HCEC 1CT (cell line): ENCODE measurements at regions not wholly inside any gene's neighbourhood (a gene's known extent, or its start where the extent isn't known, plus 50 kb on each side); places are given as distances from the start of the nearest gene placed in this dataset.
"Not testable (repeated sequence)": the region's sequence is repeated elsewhere in the genome, so short reads cannot be mapped to it uniquely, and the experiment has no call there.

ENCODE experiments used
- DNase-seq: peaks from one replicate; pipeline ENCODE4 v3.0.0-alpha.2; 2017

DNA sequence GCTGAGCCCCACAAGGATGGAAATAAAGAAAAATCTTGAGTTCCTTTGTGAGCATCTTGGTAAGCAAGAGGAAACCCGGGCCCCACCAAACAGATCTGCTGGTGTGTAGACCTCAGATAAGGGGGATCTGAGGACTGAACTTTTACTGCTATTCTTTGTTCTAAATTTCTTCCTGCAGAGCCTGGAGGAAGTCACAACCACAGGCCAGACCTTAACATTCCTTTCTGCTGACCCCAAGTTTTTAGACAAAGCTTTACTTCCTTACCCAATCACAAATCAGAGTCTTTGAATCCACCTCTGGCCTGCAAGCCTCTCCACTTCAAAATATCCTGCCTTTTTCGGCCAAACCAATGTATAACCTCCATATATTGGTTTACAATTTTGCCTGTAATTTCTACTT is 352.6 kb upstream of the AUTS2 start:
- DNase-seq: no peak

DNA sequence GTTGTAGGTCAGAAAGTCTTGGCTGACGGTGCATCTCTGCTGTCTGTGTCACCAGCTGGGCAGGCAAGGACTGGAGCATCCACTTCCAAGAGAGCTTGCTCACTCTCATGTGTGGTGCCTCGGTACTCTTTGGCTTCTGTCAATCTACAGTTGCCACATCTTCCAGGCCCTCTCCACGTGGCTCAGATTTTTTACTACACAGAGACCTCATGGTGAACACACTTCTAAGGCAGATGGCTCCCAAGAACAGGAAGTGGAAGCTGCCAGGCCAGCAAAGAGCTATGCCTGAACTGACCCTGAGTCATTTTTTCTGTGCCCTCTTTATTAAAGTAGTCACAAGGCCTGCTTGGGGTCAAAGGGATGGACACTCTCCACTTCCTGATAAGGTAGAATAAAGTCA is 351.5 kb upstream of the AUTS2 start:
- DNase-seq: no peak

DNA sequence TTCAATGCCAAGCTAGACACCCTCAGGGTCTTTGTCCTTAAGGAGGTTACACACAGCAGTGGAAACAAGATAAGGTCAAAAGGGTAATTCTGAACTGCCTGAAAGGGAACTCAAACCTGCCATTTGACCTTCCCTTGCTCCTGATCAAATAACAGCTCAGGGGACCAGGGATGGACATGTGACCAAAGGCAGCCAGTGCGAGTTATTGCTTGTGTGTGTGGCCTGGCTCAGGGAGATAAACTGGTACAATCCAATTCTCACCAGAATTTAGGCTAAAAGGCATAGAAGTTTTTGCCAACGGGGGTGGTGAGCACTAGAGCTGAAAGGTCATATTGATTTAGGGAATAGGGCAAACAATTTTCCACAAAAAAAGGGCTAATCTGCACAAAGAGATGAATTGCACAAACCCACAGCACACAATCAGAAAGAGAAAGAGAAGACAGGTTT is 349.9 kb upstream of the AUTS2 start:
- DNase-seq: not testable (repeated sequence)

DNA sequence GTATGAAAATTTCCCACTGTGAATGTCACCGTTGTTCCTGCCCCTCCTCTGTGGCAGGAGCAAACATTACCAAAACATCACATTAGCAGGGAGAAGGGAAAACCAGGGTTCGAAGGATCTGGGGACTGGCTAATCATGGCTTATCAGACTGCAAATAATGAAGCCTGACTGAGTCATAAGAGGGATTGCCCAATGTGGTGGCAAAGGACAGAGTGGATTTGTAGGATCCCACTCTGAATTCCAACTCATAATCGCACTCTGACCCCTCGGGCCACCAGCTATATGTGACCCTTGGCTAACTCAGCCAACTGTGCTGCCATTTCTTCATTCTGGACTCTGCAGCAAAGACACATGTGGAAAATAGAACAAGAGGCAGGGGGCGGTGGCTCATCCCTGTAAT is 347.3 kb upstream of the AUTS2 start:
- no peak for DNase-seq

DNA sequence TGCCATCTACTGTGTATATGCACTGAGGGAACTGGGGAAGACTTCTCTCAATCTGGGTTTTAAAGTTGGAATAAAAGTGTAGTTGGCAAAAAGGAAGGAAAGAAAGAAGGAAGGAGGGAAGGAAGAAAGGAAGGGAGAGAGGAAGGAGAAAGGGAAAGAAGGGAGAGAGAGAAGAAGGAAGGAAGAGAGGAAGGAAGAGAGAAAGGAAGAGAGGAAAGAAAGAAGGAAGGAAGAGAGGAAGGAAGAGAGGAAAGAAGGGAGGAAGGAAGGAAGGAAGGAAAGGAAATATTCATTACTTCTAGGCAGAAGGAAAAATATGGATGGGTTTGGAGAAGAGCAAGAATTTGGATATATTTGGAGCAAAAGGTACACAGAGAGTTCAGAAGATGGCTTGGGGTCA is 343.6 kb upstream of the AUTS2 start:
- no peak for DNase-seq

DNA sequence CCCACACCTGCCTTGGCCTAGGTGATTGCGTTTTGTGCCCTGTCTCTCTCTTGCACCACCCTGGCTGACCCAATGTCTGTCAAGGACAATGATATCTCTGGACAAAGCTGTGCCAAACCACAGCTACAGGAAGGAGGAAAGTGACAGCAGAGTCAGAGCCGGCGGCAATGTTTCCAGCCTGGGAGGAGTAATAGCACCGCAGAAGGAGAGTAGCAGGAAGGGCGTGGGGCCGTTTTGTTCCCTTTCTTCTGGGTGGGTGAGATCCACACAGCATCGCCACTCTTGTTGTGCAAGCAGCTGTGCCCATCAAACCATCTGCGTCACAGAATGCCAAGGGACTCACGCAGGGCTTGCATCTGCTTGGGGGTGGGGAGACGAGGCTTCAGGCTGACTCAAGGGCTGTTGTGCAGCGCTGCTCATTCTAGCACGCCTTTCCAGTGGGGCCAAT is 341.6 kb upstream of the AUTS2 start:
- DNase-seq: no peak

DNA sequence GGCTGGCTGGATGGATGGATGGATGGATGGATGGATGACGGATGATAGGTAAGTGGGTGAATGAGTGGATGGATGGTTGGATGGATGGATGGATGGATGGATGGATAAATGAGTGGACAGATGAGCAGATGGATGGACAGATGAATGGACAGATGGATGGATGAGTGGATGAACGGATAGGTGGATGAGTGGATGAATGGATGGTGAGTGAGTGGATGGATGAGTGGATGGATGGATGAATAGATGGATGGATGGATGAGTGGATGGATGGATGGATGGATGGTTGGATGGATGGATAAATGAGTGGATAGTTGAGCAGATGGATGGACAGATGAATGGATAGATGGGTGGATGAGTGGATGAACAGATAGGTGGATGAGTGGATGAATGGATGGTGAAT is 340.7 kb upstream of the AUTS2 start:
- no peak for DNase-seq

DNA sequence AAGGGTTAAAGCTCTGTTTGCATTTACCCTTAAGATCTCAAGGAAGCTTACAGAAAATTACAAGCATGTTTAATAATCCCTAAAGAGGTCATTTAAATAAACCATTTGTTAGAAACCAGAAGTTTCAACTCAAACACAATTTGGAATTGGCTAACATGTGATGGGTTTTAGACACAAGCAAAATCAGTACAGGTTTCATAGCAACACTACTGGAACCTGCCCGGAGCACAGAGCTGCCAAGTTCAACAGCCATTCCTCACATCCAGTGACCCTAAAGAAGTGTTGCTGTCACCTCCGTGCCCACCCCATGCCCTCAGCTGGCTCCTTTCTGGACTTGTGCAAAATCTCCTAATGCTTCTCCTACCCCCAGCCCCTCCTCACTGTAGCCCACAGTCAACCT is 338.8 kb upstream of the AUTS2 start:
- DNase-seq: no peak

DNA sequence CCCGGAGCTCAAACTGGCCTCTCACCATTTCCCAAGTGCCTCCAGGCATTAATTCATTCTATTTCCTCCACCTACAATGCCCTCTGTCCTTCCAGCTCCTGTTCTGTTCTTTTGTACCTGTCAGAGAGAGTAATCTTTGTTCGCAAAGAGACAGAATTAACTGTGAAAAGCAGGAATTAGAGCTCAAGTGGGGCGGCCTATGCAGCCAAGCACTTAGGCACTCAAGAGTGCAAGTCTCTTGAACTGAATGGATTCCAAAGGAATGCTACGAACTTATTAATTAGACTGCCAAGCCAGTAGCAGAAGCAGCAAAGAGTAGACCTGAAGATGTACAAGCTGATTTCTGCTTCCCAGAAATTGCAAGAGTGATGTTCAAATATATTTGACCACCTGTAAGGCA is 338.3 kb upstream of the AUTS2 start:
- no peak for DNase-seq

DNA sequence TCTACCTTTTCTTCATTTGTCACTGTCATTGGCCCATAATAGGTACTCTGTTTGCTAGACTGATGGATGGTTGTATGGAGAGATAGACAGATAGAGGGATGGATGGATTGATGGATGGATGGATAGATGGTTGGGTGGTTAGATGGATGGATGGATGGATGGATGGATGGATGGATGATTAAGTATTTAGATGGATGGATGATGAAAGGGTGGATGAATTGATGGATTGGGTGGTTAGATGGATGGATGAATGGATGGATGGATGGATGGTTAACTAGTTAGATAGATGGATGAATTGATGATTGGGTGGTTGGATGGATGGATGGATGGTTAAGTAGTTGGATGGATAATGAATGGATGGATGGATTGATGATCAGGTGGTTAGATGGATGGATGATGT is 334.7 kb upstream of the AUTS2 start:
- DNase-seq: no peak

DNA sequence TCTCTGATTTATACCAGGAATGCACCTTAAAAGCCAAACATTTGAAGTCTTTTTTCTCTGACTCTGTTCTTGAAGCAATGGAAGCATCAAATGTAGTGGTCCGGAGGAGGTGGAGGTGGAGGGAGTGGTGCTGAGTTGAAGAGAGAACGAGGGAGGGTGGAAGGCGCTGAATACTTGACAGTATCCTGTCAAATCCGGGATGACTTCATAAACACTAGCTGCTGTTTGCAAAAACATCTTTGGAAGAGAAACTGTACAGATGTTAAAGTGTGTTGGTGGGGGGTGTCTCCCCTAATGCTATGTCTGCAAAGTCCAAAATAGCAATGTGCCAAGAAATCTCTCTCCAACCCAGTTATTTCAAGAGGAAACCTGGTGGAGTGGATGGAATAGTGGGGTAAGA is 328.5 kb upstream of the AUTS2 start:
- no peak for DNase-seq

DNA sequence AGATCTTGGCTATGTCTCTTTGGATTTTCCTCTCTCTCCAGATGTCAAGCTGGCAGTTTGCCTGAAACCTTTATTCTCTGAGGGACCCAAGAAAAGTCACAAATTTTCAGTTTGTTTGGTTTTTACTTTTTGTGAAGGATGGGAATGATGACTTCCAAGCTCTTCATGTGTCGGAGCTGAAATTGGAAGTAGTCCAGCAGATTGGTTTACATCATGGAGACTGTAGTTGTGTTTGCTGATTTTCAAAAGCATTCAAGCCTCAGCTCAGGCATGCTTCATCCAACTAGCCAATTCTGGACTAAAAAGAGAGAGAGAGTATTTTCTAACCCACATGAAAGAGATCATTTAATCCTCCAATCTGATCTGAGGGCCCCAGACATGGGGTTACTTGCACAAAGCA is 326.2 kb upstream of the AUTS2 start:
- no peak for DNase-seq

DNA sequence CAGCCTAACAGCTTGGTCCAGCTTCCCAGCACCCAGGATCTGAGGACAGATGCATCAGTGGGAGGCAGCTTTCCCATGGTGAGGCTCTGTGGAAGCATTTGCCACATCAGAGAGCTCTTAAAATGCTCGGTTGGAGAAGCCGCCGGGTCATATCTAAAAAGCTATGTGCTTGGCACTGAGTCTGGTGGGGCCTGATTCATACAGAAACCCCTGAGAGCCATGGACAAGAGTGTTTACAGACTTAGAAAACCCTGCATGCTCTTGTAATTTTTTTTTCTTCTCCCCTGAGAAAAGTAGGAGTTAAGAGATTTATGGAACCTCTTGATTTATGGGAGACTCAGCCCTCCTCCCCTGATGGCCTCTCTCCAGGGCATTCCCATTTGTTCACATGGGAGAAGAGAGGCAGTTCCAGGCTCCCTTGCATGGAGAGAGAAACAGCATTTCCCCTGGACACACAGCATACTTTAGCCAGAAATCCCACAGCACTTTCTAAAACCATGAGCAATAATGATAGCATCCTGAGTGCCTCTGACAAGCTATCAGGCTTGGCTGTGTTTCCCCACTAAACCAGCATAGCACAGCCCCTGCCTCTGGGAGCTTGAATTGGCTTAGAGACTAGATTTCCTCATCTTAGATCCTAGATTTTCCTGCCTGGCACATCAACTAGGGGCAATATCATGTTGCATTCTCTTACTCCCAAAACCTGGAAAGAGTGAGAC is 322.1 kb upstream of the AUTS2 start:
- DNase-seq: no peak

DNA sequence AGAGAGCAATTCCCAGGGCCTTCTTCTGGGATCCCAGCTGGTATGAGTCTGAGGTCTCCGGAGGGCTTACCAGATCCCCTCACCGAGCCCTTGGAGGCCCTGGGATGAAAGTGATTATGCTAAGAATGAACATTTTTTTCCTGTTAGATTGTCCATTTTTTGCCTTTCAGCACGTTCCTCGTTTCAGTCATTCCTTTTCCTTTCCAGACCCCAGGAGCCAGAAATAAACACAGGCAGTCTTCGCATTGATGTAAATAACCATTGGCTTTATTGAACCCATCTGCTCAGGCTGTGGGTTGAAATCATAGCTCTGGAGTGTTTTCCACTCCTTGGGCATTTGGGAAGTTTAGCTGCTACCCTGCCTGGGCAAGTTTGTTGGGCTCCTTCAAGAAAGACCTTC is 320.9 kb upstream of the AUTS2 start:
- no peak for DNase-seq

DNA sequence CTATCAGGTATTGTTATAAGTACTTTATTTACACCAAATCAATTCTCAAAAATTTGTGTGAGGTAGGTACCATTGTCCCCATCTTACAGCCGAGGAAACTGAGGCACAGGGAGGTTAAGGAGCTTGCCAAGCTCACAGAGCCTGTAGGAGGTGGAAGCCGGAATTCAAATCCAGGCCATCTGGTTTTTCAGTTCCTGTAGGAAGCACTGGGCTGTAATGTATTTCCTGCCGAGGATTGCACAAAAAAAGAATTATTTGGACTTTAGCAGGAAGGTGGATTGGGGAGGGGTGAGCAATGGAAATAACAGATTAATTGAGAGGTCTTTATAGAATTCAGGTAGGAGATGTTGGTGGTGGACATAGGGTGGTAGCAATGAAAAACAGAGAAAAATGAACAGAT is 315.3 kb upstream of the AUTS2 start:
- DNase-seq: no peak

DNA sequence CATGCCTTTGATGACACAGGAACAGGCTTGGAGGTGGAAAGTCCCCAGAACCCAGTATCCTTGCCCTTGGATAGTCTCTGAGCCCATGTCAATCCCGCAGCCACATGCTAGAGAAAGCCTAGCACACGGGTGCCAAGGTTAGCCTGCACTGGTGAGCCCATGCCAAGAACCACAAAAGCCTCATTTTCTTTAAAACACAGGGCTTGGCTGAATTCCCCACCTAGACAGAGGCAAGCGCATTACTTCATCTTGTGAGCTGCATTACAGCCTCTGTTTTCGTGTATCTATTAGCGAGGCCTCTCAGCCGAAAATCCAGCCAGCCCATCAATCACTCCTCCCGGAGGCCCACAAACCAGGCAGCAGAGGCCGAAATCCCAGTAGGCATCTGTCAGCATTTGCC is 314.9 kb upstream of the AUTS2 start:
- no peak for DNase-seq

DNA sequence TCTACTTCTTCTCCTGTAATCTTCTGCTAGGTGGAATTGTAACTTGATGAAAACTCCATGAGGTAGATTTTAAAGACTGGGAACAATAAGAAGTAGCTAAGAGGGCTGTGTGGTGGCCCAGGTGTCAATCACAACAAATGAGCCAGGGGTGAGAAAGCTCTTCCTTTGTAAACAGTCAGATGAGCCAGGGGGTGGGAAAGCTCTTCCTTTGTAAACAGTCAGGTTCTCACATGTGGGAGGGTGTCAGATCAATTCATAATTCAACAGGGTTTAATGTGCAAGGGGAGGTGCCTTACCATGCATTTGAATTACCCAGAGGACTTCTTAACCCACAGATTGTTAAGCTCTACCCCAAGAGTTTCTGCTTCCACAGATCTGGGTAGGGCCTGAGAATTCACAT is 312.4 kb upstream of the AUTS2 start:
- DNase-seq: no peak

DNA sequence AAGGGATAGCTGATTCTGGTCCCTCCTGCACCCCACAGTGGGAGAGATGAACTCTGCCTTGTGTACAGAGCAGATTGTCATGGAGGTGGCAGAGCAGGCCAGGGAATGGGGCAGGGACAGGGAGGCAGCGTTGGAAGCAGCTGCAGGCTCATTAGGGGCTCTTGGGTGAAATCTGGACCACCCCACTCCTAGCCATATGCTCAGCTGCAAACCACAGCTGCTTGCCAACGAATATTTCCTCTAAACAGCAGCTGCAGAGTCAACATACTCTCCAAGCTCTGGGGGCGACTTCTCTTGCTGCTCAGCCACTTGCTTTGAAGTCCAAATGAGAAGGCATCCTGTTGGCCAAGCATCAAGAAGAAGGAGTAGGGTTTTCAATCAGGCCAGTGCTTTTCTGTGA is 302.3 kb upstream of the AUTS2 start:
- no peak for DNase-seq

DNA sequence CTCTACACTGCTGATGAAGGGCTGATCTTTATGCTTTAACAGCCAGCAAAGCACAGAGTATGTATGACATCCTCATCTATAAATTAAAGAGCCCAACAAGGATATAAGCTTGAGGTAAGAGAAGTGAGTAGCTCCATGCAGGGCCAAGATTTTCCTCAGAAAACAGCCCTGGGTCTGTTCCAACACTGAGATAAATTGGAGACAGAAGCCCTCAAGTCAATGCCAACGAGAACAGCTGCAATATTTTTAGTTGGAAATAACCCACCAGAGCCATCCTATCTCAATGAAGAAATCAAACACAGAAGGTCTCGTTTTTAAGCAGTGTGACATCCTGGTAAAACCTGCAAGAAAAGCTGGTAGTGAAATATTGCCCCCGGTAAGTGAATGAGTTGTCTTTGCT is 297.0 kb upstream of the AUTS2 start:
- DNase-seq: no peak

DNA sequence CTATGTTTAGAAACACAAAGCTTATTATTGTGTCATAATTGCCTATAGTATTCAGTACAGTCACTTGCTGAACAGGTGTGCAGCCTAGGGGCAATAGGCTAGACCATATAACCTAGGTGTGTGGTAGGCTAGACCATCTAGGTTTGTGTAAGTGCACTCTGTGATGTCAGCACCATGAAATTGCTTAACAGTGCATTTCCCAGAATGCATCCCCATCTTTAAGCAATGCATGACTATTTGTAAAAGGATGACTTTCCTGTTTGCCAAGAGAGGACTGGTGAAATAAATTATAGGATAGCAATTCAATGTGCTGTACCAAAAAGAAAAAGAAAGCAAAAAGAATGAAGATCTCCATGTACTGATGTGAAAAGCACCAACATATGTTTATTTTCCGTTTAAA is 288.7 kb upstream of the AUTS2 start:
- no peak for DNase-seq

DNA sequence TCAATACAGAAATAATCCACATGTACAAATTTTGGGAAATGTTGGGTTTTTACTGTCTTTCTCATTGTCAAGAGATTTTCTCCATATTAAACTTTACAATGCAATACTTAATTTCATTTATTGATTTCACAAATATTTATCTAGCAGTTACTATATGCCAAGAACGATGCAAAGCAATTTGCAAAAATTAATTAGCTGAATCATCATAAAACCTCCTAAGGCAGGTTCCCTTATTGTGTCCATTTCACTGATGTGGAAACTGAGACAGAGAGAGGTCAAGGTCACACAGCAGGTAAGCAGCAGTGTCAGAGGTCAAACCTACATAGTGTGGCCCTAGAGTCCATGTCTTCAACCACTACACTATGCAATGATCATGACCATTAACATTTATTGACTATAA is 286.8 kb upstream of the AUTS2 start:
- no peak for DNase-seq

DNA sequence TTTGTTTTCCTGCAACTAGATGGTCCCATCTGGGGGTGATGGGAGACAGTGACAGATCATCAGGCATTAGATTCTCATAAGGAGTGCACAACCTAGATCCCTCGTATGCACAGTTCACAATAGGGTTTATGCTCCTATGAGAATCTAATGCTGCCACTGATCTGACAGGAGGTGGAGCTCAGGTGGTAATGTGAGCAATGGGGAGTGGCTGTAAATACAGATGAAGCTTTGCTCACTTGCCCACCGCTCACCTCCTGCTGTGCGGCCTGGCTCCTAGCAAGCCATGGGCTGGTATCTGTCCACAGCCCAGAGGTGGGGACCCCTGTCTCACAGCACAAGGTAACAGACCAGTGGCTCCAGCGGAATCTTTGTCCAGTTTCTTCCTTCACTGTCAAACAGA is 284.4 kb upstream of the AUTS2 start:
- DNase-seq: not testable (repeated sequence)

DNA sequence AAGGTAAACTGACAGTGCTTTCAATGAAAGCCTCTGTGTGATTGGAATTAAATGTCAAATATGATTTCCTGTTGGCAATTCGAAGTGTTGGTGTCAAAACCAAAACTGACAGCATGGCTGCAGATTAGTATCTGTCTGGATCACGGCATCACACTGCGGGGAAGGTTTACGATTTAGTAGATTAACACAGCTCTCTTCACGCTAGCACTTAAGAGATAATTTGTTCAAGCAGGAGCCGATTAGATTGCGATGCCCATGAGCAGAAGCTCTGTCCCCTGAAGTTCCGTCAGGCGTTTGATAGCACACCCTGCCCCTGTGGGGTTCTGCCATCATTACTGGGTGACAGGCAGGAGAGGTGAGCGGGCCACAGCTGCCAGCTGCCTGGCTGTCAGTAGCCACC is 279.5 kb upstream of the AUTS2 start:
- DNase-seq: no peak

DNA sequence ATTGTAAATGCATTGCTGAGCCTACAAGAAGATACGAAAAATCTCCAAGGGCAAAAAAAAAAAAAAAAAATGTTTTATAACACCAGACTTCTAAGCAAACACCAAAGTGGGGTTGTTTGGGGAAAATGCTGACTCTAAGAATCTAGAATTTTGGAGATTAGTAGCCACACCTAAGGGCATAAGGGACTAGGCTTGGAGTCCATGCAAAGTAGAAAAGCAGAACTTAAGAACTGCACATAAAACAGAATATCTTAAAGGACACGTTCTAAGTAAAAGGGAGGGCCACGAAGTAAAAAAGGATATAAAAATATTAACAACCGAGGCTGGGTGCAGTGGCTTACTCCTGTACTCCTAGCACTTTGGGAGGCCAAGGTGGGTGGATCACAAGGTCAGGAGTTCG is 269.8 kb upstream of the AUTS2 start:
- DNase-seq: no peak

DNA sequence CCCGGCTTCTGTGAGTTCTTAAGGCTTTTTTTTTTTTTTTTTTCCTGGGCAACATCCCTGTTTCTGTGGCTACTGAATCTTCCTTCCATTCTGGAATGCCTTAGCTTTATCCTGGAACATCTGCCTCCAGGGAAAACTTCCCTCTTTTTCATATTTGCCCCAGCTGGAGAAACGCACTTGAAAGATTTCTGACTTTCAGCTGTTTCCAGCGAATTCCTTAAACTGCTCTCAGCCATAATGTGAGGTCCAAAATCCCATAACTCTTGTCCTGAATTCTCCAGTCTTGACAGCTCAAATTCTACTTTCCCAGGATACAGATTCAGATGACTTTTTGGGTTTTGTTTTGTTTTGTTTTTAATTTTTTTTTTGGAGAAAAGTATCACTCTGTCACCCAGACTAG is 263.6 kb upstream of the AUTS2 start:
- DNase-seq: no peak

DNA sequence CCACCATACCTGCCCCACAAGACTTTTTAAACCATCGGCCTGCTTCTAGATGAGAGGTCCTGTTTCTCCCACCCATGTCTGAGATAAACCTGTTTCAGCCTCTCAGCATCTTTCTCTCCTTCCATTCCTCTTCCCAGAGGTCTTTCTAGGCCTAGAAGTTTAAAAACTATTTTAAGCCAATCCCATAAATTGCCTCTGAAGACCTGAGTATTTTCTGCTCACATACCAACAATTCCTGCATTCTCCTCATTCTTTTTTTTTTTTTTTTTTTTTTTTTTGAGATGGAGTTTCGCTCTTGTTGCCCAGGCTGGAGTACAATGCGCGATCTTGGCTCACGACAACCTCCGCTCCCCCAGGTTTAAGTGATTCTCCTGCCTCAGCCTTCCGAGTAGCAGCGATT is 262.9 kb upstream of the AUTS2 start:
- no peak for DNase-seq
